Astrocyte (in vitro differentiated cells and primary cell): ENCODE measurements at regions not wholly inside any gene's neighbourhood (a gene's known extent, or its start where the extent isn't known, plus 50 kb on each side); places are given as distances from the start of the nearest gene placed in this dataset.

Source experiments
- CTCF ChIP-seq: IDR thresholded peaks from 2 replicates; pipeline ENCODE4 v1.5.1; 2011; ENCODE audit warnings: low read depth, mild to moderate bottlenecking, inconsistent platforms, low read length, moderate library complexity; ENCODE audit not compliant: insufficient read depth
- EZH2 ChIP-seq: IDR thresholded peaks from 2 replicates; pipeline ENCODE4 v1.6.1; 2012; ENCODE audit warnings: mild to moderate bottlenecking, low read length, inconsistent platforms; ENCODE audit not compliant: insufficient read depth

GRCh38 chr20:40449974-40450616 lies 238.9 kb downstream of the MAFB start:
- TF ChIP-seq CTCF (no peak), EZH2 (no peak)
